Keratinocyte (primary cell): ENCODE measurements at regions not wholly inside any gene's neighbourhood (a gene's known extent, or its start where the extent isn't known, plus 50 kb on each side); places are given as distances from the start of the nearest gene placed in this dataset.

Source experiments
- DNase-seq: peaks from one replicate; pipeline ENCODE4 v3.0.0-alpha.2; 2011; ENCODE audit warnings: low read depth, missing footprints, low spot score
- FAIRE-seq: peaks from 2 replicates; lab custom pipeline; 2011; peaks lifted over from hg19 to GRCh38; lab: Jason Lieb, UNC
- H2AFZ ChIP-seq: 2 replicates; pipeline ENCODE4 v1.6.0; 2012; ENCODE audit warnings: low read length, control low read depth, inconsistent platforms; ENCODE audit not compliant: control insufficient read depth
- H3K27ac ChIP-seq: 2 replicates; pipeline ENCODE4 v1.5.1; 2011; ENCODE audit warnings: low read length; ENCODE audit not compliant: control insufficient read depth, insufficient read depth
- H3K27me3 ChIP-seq: 3 replicates; pipeline ENCODE4 v1.6.0; 2011; ENCODE audit warnings: low read length; ENCODE audit not compliant: control insufficient read depth, insufficient read depth; ENCODE audit errors: extremely low read depth
- H3K36me3 ChIP-seq, 2 experiments: 2 replicates in 1 of 2; 3 replicates in 1 of 2; pipeline ENCODE4 v1.5.1; 2011; ENCODE audit warnings: low read length in 2 of 2, mild to moderate bottlenecking in 1 of 2; ENCODE audit not compliant: control insufficient read depth in 2 of 2, insufficient read depth in 2 of 2; ENCODE audit errors: extremely low read depth in 1 of 2
- H3K4me1 ChIP-seq: 3 replicates; pipeline ENCODE4 v1.5.1; 2011; ENCODE audit warnings: low read length; ENCODE audit not compliant: control insufficient read depth, insufficient read depth; ENCODE audit errors: extremely low read depth
- H3K4me2 ChIP-seq: 3 replicates; pipeline ENCODE4 v1.6.0; 2011; ENCODE audit warnings: low read depth, low read length; ENCODE audit not compliant: control insufficient read depth, insufficient read depth; ENCODE audit errors: extremely low read depth
- H3K4me3 ChIP-seq, 3 experiments: fragments of 200-600 bp in 1 of 3; sonication (generic) in 1 of 3; 2 replicates in 2 of 3; 3 replicates in 1 of 3; pipeline ENCODE4 v1.5.1; 2011 to 2016; ENCODE audit warnings: low read length in 3 of 3, mild to moderate bottlenecking in 3 of 3, control low read depth in 2 of 3, inconsistent platforms in 1 of 3, low read depth in 1 of 3, mixed read lengths in 1 of 3, mixed run types in 1 of 3, moderate library complexity in 1 of 3; ENCODE audit not compliant: control insufficient read depth in 2 of 3, insufficient read depth in 2 of 3; ENCODE audit errors: extremely low read depth in 1 of 3
- H3K79me2 ChIP-seq: 2 replicates; pipeline ENCODE4 v1.6.0; 2012; ENCODE audit warnings: low read length; ENCODE audit not compliant: control insufficient read depth, insufficient read depth
- H3K9ac ChIP-seq: 3 replicates; pipeline ENCODE4 v1.6.0; 2011; ENCODE audit warnings: low read length; ENCODE audit not compliant: control insufficient read depth, insufficient read depth; ENCODE audit errors: extremely low read depth
- H3K9me1 ChIP-seq: 3 replicates; pipeline ENCODE4 v1.6.0; 2011; ENCODE audit warnings: low read length; ENCODE audit not compliant: control insufficient read depth, insufficient read depth; ENCODE audit errors: extremely low read depth
- H3K9me3 ChIP-seq: 2 replicates; pipeline ENCODE4 v1.5.1; 2012; ENCODE audit warnings: low read depth, low read length; ENCODE audit not compliant: control insufficient read depth
- H4K20me1 ChIP-seq: 3 replicates; pipeline ENCODE4 v1.6.0; 2011; ENCODE audit warnings: low read length; ENCODE audit not compliant: control insufficient read depth, insufficient read depth; ENCODE audit errors: extremely low read depth
- CTCF ChIP-seq, 3 experiments: IDR thresholded peaks in 1 of 3; conservative IDR thresholded peaks in 1 of 3; optimal IDR thresholded peaks in 1 of 3; 2 replicates in 2 of 3; 3 replicates in 1 of 3; pipeline versions ENCODE3 to v1.5.1; 2011; ENCODE audit warnings: low read length in 3 of 3, mild to moderate bottlenecking in 3 of 3, moderate library complexity in 2 of 3, control low read depth in 1 of 3, inconsistent platforms in 1 of 3; ENCODE audit not compliant: insufficient read depth in 2 of 3; ENCODE audit errors: extremely low read depth in 1 of 3
- EZH2 ChIP-seq: IDR thresholded peaks from one replicate; pipeline ENCODE4 v1.6.1; 2012; ENCODE audit warnings: inconsistent platforms, mild to moderate bottlenecking, low read length, moderate library complexity
- dilution Hi-C: fragments of 300-500 bp; cut with MboI; formaldehyde crosslinking; loops from one replicate; pipeline ENCODE4 v1.7.0; 2020; ENCODE audit warnings: low sequenced_read_pairs; ENCODE audit not compliant: extremely low pct_ligation_motif_present

GRCh38 chr13:90612391-90612790, 735.1 kb upstream of the MIR17HG start:
- H3K36me3 ChIP-seq, result no peaks in the 10 kb centered on the region
- H3K4me3 ChIP-seq, result no peak overlapping the region
- no peak overlapping the region for H3K27ac ChIP-seq
- dilution Hi-C loops, result no loop called here
- no peaks in the 10 kb centered on the region for H3K27me3 ChIP-seq
- no peak overlapping the region for H3K4me2 ChIP-seq
- H3K79me2 ChIP-seq, result no peaks in the 10 kb centered on the region
- H4K20me1 ChIP-seq, result no peaks in the 10 kb centered on the region
- no peaks in the 10 kb centered on the region for H3K9me1 ChIP-seq
- FAIRE-seq, result no peak
- TF ChIP-seq EZH2 (no peak), CTCF (optimal IDR thresholded peaks at IDR 0.05 in 1 of 3, IDR thresholded peaks at IDR 0.05 in 1 of 3, conservative IDR thresholded peaks at IDR 0.05 in 1 of 3; ENCODE audit: extremely low read depth in 1 of 3, insufficient read depth in 2 of 3, low read length in 3 of 3) (no peak)
- no peak overlapping the region for H2AFZ ChIP-seq
- no peak for DNase-seq
- H3K9ac ChIP-seq, result no peak overlapping the region
- no peaks in the 10 kb centered on the region for H3K9me3 ChIP-seq
- no peaks in the 10 kb centered on the region for H3K4me1 ChIP-seq

GRCh38 chr13:90613076-90613795, 734.3 kb upstream of the MIR17HG start:
- no peak overlapping the region for H3K27ac ChIP-seq
- H3K4me3 ChIP-seq, result no peak overlapping the region
- H3K4me1 ChIP-seq, result no peaks in the 10 kb centered on the region
- dilution Hi-C loops, result no loop called here
- DNase-seq, result no peak
- H2AFZ ChIP-seq, result no peak overlapping the region
- H3K4me2 ChIP-seq, result no peak overlapping the region
- H3K9me1 ChIP-seq, result no peaks in the 10 kb centered on the region
- H4K20me1 ChIP-seq, result no peaks in the 10 kb centered on the region
- TF ChIP-seq CTCF (optimal IDR thresholded peaks at IDR 0.05 in 1 of 3, IDR thresholded peaks at IDR 0.05 in 1 of 3, conservative IDR thresholded peaks at IDR 0.05 in 1 of 3; ENCODE audit: extremely low read depth in 1 of 3, insufficient read depth in 2 of 3, low read length in 3 of 3) (no peak), EZH2 (no peak)
- no peaks in the 10 kb centered on the region for H3K79me2 ChIP-seq
- no peaks in the 10 kb centered on the region for H3K36me3 ChIP-seq
- H3K9me3 ChIP-seq, result no peaks in the 10 kb centered on the region
- no peak overlapping the region for H3K9ac ChIP-seq
- FAIRE-seq, result no peak
- no peaks in the 10 kb centered on the region for H3K27me3 ChIP-seq
